ENCODE measurements at regions not wholly inside any gene's neighbourhood (a gene's known extent, or its start where the extent isn't known, plus 50 kb on each side); places are given as distances from the start of the nearest gene placed in this dataset.
"Not testable (repeated sequence)": the region's sequence is repeated elsewhere in the genome, so short reads cannot be mapped to it uniquely, and the experiment has no call there.

DNA sequence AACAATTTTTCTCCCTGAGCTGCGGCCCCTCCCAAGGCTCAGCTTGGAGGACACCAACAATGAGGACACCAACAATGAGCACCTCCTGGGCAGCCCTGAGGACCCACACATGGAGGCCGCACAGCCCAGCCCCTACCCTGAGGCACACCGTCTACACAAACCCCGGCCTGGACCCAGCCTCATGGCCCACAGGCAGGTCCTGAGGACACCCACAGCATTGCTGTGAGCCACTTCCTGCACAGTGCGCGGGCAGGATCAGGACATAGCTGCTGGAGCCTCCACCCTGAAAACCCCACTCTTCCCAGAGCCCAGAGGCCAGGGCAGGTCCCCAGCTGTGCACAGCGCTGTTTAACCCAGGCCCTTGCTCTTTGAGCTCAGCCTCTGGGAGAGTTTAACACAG is 194.3 kb downstream of the RTP5 start:
- TF ChIP-seq, protein P1, sequence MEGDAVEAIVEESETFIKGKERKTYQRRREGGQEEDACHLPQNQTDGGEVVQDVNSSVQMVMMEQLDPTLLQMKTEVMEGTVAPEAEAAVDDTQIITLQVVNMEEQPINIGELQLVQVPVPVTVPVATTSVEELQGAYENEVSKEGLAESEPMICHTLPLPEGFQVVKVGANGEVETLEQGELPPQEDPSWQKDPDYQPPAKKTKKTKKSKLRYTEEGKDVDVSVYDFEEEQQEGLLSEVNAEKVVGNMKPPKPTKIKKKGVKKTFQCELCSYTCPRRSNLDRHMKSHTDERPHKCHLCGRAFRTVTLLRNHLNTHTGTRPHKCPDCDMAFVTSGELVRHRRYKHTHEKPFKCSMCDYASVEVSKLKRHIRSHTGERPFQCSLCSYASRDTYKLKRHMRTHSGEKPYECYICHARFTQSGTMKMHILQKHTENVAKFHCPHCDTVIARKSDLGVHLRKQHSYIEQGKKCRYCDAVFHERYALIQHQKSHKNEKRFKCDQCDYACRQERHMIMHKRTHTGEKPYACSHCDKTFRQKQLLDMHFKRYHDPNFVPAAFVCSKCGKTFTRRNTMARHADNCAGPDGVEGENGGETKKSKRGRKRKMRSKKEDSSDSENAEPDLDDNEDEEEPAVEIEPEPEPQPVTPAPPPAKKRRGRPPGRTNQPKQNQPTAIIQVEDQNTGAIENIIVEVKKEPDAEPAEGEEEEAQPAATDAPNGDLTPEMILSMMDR (IDR thresholded peaks at IDR 0.05; ENCODE audit: insufficient read depth, low read depth, low read length), result no peak
- DNase-seq (ENCODE audit: low read depth), result no peak
- H3K4me3 ChIP-seq (ENCODE audit: low read depth, low read length), result no peak overlapping the region

DNA sequence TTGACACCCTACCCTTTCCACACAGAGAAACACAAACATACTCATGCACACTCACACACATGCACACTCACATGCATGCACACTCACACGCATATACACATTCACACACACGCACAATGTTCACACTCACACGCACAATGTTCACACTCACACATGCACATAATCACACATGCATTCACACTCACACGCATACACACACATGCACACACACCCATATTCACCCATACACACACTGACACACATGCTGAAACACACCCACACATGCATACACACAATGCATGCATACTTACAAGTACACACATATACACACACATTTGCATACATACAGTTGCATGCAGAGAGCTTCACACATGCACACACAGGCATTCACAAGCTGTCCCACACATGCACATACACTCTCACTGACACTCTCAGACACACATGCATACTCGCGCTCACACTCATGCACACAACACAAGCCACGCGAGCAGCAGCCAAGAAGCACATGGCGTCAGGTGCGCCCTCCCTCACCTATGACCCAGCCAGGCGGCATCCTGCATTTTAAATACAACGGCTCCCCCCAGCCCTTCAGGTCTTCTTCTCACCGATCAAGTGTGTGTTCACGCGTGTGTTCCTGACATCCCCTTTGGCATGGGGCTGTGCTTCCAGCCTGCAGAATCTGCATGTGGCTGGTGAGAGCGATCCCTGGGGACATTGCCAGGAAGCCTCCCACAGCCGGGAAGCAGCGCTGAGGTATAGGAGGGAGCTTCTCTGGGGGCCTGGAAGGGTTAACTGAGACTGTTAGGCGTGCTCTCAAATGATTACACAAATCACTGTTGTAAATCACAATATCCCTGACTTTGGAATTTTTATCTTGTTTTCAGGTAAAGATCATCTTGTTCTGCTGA is 195.1 kb downstream of the RTP5 start:
- TF ChIP-seq, protein P1 (IDR thresholded peaks at IDR 0.05; ENCODE audit: insufficient read depth, low read depth, low read length), result no peak
- DNase-seq (ENCODE audit: low read depth), result no peak

DNA sequence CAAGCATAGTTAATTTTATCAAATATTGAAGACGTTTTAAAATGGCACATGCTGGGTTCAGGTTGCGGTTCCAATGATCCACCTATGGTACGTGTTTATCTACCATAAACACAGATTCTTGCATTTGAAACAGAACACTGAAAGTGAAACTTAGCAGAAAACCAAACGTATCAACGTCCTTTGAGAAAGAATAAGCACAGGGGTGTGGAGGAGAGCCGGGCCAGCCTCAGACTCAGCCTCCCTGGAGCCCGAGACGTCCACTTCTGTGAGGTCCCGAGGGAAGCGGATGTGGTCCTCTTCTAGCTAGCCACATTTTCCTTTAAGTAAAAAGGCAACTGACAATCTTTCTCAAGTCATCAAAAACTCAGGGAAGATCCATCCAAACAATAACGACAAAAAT is 195.9 kb downstream of the RTP5 start:
- no peak overlapping the region for H3K4me3 ChIP-seq (ENCODE audit: low read depth, low read length)
- DNase-seq (ENCODE audit: low read depth), result no peak
- TF ChIP-seq, protein P1 (IDR thresholded peaks at IDR 0.05; ENCODE audit: insufficient read depth, low read depth, low read length), result no peak

More for the DNA sequence above, 195.1 kb downstream of the RTP5 start:
- no peak overlapping the region for H3K4me3 ChIP-seq (ENCODE audit: low read depth, low read length)

DNA sequence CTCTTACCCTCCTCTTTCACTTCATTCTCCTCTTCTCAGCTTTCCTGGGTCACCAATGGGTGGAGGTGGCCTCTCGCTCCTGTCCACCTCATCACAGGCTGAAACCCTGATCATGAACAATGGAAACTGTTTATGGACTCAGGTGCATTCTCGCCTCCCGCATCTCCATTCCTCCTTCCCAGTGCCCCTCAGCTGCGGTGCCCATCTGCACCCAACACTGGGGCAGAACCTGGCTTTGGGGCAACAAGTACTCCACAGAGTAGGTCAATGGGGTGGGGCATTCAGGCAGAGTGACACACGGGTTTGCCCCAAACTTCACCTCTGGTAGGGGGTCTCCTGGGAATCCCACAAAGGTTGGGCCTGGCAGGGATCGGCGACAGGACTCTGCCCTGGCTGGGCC is 199.5 kb downstream of the RTP5 start:
- no peak for DNase-seq (ENCODE audit: low read depth)
- TF ChIP-seq, protein P1 (IDR thresholded peaks at IDR 0.05; ENCODE audit: insufficient read depth, low read depth, low read length), result no peak
- no peak overlapping the region for H3K4me3 ChIP-seq (ENCODE audit: low read depth, low read length)

DNA sequence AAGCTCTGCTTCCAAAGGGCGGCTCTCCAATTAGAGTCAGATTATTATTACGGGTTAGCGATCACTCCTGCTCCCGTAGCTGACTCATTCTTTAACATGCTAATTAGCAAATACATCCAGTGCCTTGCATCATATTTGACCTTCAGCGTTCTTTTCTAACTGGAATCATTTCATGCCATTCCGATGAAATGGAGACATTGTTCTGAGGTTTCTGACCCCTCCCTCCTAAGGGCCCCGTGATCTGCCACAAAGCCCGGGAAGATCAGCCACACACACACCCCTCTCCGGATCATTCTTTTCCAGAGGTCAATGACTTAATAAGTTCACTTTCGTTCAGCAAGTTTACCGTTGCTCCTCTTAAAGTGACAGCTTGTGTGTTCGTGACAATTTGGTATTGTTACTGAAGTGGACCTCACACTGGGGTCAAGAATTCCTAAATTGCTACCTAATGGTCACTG is 200.4 kb downstream of the RTP5 start:
- DNase-seq (ENCODE audit: low read depth), result peak; percentile 66

DNA sequence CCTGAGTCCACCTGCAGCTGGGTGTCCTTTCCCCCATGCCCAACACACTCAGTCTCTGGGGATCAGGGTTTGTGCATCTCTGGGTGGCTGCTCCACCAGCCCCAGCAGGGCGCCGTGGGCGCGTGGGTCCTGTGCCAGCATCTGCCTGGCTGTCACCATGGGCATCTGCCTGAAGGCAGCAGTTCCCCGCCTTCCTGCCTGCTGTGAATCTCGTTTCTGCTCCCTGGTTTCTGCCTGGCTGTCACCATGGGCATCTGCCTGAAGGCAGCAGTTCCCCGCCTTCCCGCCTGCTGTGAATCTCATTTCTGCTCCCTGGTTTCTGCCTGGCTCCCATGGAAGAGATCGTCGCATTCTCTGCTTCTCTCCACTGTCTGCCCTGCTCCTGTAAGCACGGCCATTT is 201.2 kb downstream of the RTP5 start:
- not testable (repeated sequence) for H3K4me3 ChIP-seq (ENCODE audit: low read depth, low read length); DNase-seq (ENCODE audit: low read depth)

More for the DNA sequence above, 200.4 kb downstream of the RTP5 start:
- not testable (repeated sequence) for H3K4me3 ChIP-seq (ENCODE audit: low read depth, low read length)

DNA sequence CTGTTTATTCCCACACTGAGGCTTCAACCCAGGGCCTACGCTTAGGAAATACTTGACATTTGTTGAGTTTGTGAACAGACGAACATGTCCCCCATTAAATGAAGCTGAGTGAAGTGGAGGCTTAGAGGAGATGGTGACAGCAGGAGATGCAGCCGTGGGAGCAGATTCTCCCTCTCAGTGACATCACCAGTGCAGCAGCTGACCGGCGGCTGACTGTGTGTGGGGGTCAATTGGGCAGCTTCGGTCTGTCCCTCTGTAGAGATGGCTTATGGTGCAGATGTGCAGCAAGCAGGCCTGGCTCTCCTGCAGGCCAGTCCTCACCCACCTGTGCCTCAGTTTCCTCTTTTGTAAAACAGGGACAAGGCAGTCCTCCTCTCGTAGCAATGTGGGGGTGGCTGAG is 201.8 kb downstream of the RTP5 start:
- DNase-seq (ENCODE audit: low read depth); H3K4me3 ChIP-seq (ENCODE audit: low read depth, low read length): not testable (repeated sequence)

DNA sequence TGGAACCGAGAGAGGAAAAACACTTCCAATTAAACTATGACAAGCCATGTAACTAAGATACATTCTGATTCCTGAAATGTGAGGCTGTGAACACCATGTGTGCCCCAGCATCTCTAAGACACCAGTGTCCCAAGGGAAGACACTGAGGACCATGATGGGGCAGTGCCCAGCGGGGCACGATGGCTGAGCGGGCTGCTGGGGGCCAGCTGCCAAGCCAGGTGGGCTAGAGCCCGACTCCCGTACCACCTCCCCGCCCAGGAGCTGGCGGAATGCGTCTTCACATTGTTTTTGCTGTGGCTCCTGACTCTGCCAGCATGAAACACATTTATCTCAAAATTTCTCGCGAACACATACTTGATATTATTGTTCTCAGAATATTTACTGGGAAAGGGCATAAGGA is 202.4 kb downstream of the RTP5 start:
- H3K4me3 ChIP-seq (ENCODE audit: low read depth, low read length); DNase-seq (ENCODE audit: low read depth): not testable (repeated sequence)

DNA sequence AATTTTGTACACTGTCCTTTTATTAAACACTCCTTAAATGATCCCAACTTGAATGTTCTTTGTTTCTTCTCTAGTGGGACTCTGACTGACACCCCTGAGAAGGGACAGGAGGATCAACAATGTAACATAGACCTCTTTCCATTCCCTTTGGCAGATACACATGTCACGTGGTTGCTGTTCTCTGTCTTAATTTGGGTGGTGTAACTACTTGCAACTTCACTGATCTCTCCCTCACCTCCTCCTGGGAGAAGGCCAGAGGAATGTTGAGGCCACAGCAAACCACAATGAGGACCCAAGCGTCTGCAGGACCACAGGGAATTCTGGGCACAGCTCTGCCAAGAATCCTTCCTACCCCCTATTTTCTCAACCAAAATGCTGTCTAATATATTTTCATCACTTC is 205.6 kb downstream of the RTP5 start:
- TF ChIP-seq, protein P1 (IDR thresholded peaks at IDR 0.05; ENCODE audit: insufficient read depth, low read depth, low read length), result no peak
- peak; percentile 75 for DNase-seq (ENCODE audit: low read depth)
- no peak overlapping the region for H3K4me3 ChIP-seq (ENCODE audit: low read depth, low read length)

All from fibroblast of villous mesenchyme (primary cell).